ENCODE measurements at regions not wholly inside any gene's neighbourhood (a gene's known extent, or its start where the extent isn't known, plus 50 kb on each side); places are given as distances from the start of the nearest gene placed in this dataset.
A peak's percentile ranks its signal among the peaks of the same experiment; 100 is the strongest.

- no peak for DNase-seq
Observed at GRCh38 chr13:97561182-97561581, 127.2 kb downstream of the RAP2A start.

- DNase-seq: no peak
Observed at GRCh38 chr13:97562962-97563361, 129.0 kb downstream of the RAP2A start.

- no peak for DNase-seq
Observed at GRCh38 chr13:97564956-97565355, 131.0 kb downstream of the RAP2A start.

- no peak for DNase-seq
Observed at GRCh38 chr13:97565906-97566305, 131.9 kb downstream of the RAP2A start.

- DNase-seq: no peak
Observed at GRCh38 chr13:97566907-97567306, 132.9 kb downstream of the RAP2A start.

GRCh38 chr13:97567510-97568243 is 133.7 kb downstream of the RAP2A start:
- no peak for DNase-seq

GRCh38 chr13:97568850-97569249 is 134.9 kb downstream of the RAP2A start:
- DNase-seq: no peak

- DNase-seq: peak in 1 of 3 donors; percentile 53
Observed at GRCh38 chr13:97569841-97570240, 135.9 kb downstream of the RAP2A start.

- DNase-seq: no peak
Observed at GRCh38 chr13:97570442-97570841, 136.5 kb downstream of the RAP2A start.

GRCh38 chr13:97573011-97573410 is 139.0 kb downstream of the RAP2A start:
- no peak for DNase-seq

- peak in 1 of 3 donors; percentile 34 for DNase-seq
Observed at GRCh38 chr13:97574926-97575325, 141.0 kb downstream of the RAP2A start.

- DNase-seq: no peak
Observed at GRCh38 chr13:97577026-97577425, 143.1 kb downstream of the RAP2A start.

GRCh38 chr13:97582170-97582569 is 148.2 kb downstream of the RAP2A start:
- DNase-seq: no peak

- no peak for DNase-seq
Observed at GRCh38 chr13:97583907-97584497, 150.0 kb downstream of the RAP2A start.

- DNase-seq: no peak
Observed at GRCh38 chr13:97586941-97587340, 153.0 kb downstream of the RAP2A start.

- DNase-seq: no peak
Observed at GRCh38 chr13:97588993-97589392, 155.0 kb downstream of the RAP2A start.

GRCh38 chr13:97600458-97601075 is 166.6 kb downstream of the RAP2A start:
- peak in 1 of 3 donors; percentile 21 for DNase-seq

GRCh38 chr13:97615266-97615665 is 181.3 kb downstream of the RAP2A start:
- no peak for DNase-seq

GRCh38 chr13:97616385-97616784 is 182.4 kb downstream of the RAP2A start:
- no peak for DNase-seq

GRCh38 chr13:97621025-97621424 is 187.1 kb downstream of the RAP2A start:
- DNase-seq: no peak

GRCh38 chr13:97621631-97622030 is 187.7 kb downstream of the RAP2A start:
- no peak for DNase-seq

GRCh38 chr13:97627566-97627965 is 193.6 kb downstream of the RAP2A start:
- peak; percentile 83 to 91 (median 88) for DNase-seq

GRCh38 chr13:97629601-97630272 is 195.8 kb downstream of the RAP2A start:
- no peak for DNase-seq
